ENCODE measurements at regions not wholly inside any gene's neighbourhood (a gene's known extent, or its start where the extent isn't known, plus 50 kb on each side); places are given as distances from the start of the nearest gene placed in this dataset.
"Not testable (repeated sequence)": the region's sequence is repeated elsewhere in the genome, so short reads cannot be mapped to it uniquely, and the experiment has no call there.

GRCh38 chr3:78337801-78338211, 1297.9 kb downstream of the ROBO2 start:
- no peak for DNase-seq (ENCODE audit: extremely low read depth in 1 of 11, low read depth in 9 of 11, low spot score in 4 of 11)

- no peak for DNase-seq (ENCODE audit: extremely low read depth in 1 of 11, low read depth in 9 of 11, low spot score in 4 of 11)
These were observed 1298.5 kb downstream of the ROBO2 start for GRCh38 chr3:78338405-78338804.

GRCh38 chr3:78343221-78343620, 1303.3 kb downstream of the ROBO2 start:
- no peak for DNase-seq (ENCODE audit: extremely low read depth in 1 of 11, low read depth in 9 of 11, low spot score in 4 of 11)

GRCh38 chr3:78344267-78344666, 1304.4 kb downstream of the ROBO2 start:
- not testable (repeated sequence) for DNase-seq (ENCODE audit: extremely low read depth in 1 of 11, low read depth in 9 of 11, low spot score in 4 of 11)

- no peak for DNase-seq (ENCODE audit: extremely low read depth in 1 of 11, low read depth in 9 of 11, low spot score in 4 of 11)
These were observed 1305.0 kb downstream of the ROBO2 start for GRCh38 chr3:78344918-78345317.

- DNase-seq (ENCODE audit: extremely low read depth in 1 of 11, low read depth in 9 of 11, low spot score in 4 of 11): no peak
These were observed 1307.3 kb downstream of the ROBO2 start for GRCh38 chr3:78347176-78347575.

GRCh38 chr3:78348664-78349063, 1308.8 kb downstream of the ROBO2 start:
- DNase-seq (ENCODE audit: extremely low read depth in 1 of 11, low read depth in 9 of 11, low spot score in 4 of 11): no peak

GRCh38 chr3:78349571-78349970, 1309.7 kb downstream of the ROBO2 start:
- no peak for DNase-seq (ENCODE audit: extremely low read depth in 1 of 11, low read depth in 9 of 11, low spot score in 4 of 11)

GRCh38 chr3:78351334-78351733, 1311.4 kb downstream of the ROBO2 start:
- DNase-seq (ENCODE audit: extremely low read depth in 1 of 11, low read depth in 9 of 11, low spot score in 4 of 11): no peak

GRCh38 chr3:78353231-78353630, 1313.3 kb downstream of the ROBO2 start:
- no peak for DNase-seq (ENCODE audit: extremely low read depth in 1 of 11, low read depth in 9 of 11, low spot score in 4 of 11)

- no peak for DNase-seq (ENCODE audit: extremely low read depth in 1 of 11, low read depth in 9 of 11, low spot score in 4 of 11)
These were observed 1321.0 kb downstream of the ROBO2 start for GRCh38 chr3:78360849-78361248.

GRCh38 chr3:78368636-78369345, 1328.9 kb downstream of the ROBO2 start:
- no peak for DNase-seq (ENCODE audit: extremely low read depth in 1 of 11, low read depth in 9 of 11, low spot score in 4 of 11)

GRCh38 chr3:78390221-78390620, 1350.3 kb downstream of the ROBO2 start:
- DNase-seq (ENCODE audit: extremely low read depth in 1 of 11, low read depth in 9 of 11, low spot score in 4 of 11): no peak

- no peak for DNase-seq (ENCODE audit: extremely low read depth in 1 of 11, low read depth in 9 of 11, low spot score in 4 of 11)
These were observed 1358.5 kb downstream of the ROBO2 start for GRCh38 chr3:78398401-78398800.

- no peak for DNase-seq (ENCODE audit: extremely low read depth in 1 of 11, low read depth in 9 of 11, low spot score in 4 of 11)
These were observed 1362.8 kb downstream of the ROBO2 start for GRCh38 chr3:78402720-78403119.

- no peak for DNase-seq (ENCODE audit: extremely low read depth in 1 of 11, low read depth in 9 of 11, low spot score in 4 of 11)
These were observed 1362.1 kb downstream of the ROBO1 start for GRCh38 chr3:78405745-78406144.

- DNase-seq (ENCODE audit: extremely low read depth in 1 of 11, low read depth in 9 of 11, low spot score in 4 of 11): no peak
These were observed 1361.4 kb downstream of the ROBO1 start for GRCh38 chr3:78406396-78406795.

GRCh38 chr3:78410077-78410476, 1357.7 kb downstream of the ROBO1 start:
- DNase-seq (ENCODE audit: extremely low read depth in 1 of 11, low read depth in 9 of 11, low spot score in 4 of 11): no peak

GRCh38 chr3:78414261-78414660, 1353.5 kb downstream of the ROBO1 start:
- no peak for DNase-seq (ENCODE audit: extremely low read depth in 1 of 11, low read depth in 9 of 11, low spot score in 4 of 11)

GRCh38 chr3:78420611-78421010, 1347.2 kb downstream of the ROBO1 start:
- no peak for DNase-seq (ENCODE audit: extremely low read depth in 1 of 11, low read depth in 9 of 11, low spot score in 4 of 11)

- DNase-seq (ENCODE audit: extremely low read depth in 1 of 11, low read depth in 9 of 11, low spot score in 4 of 11): no peak
These were observed 1346.4 kb downstream of the ROBO1 start for GRCh38 chr3:78421247-78421966.
